PFSK-1 (cell line): ENCODE measurements at regions not wholly inside any gene's neighbourhood (a gene's known extent, or its start where the extent isn't known, plus 50 kb on each side); places are given as distances from the start of the nearest gene placed in this dataset.

Source experiments
- POLR2AphosphoS5 ChIP-seq: IDR thresholded peaks from 2 replicates; pipeline ENCODE4 v1.6.1; 2012; ENCODE audit warnings: low read depth, mild to moderate bottlenecking, control low read depth, low read length, moderate library complexity
- SIN3A ChIP-seq: IDR thresholded peaks from 2 replicates; pipeline ENCODE4 v1.6.1; 2012; ENCODE audit warnings: mild to moderate bottlenecking, low read length, moderate library complexity, borderline replicate concordance; ENCODE audit not compliant: insufficient read depth
- TAF1 ChIP-seq: IDR thresholded peaks from 2 replicates; pipeline ENCODE4 v1.6.1; 2012; ENCODE audit warnings: low read length, control low read depth, borderline replicate concordance; ENCODE audit not compliant: insufficient read depth
- TF ChIP-seq, protein P1 (sequence below), 2 experiments: IDR thresholded peaks; 2 replicates each; pipeline versions ENCODE4 v1.6.1 to v1.8.0; 2011 to 2012; ENCODE audit warnings: low read depth in 2 of 2, low read length in 2 of 2, control low read depth in 1 of 2, inconsistent platforms in 1 of 2, mild to moderate bottlenecking in 1 of 2, moderate library complexity in 1 of 2; ENCODE audit not compliant: insufficient read depth in 1 of 2

DNA sequence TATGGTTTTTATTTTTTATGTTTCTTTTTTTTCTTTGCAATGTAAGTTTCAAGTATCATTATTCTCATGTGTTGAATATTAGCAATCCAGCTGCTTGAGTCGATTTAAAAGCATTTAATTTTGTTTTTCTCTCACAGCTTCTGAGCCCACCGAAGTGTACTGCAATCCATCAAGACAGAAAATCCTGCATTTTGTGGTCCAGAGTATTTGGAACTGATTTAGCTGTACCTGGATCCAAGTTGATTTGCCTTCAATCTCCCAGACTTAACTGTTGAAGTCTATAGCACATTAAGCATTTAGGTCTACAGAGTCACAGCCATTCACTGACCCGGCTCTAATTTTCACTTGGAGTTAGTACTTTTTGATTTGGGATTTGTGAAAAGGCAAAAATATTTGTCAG lies 622.9 kb upstream of the ADAMTS5 start:
- TF ChIP-seq POLR2AphosphoS5 (no peak), SIN3A (no peak), TAF1 (no peak)
- TF ChIP-seq, protein P1, sequence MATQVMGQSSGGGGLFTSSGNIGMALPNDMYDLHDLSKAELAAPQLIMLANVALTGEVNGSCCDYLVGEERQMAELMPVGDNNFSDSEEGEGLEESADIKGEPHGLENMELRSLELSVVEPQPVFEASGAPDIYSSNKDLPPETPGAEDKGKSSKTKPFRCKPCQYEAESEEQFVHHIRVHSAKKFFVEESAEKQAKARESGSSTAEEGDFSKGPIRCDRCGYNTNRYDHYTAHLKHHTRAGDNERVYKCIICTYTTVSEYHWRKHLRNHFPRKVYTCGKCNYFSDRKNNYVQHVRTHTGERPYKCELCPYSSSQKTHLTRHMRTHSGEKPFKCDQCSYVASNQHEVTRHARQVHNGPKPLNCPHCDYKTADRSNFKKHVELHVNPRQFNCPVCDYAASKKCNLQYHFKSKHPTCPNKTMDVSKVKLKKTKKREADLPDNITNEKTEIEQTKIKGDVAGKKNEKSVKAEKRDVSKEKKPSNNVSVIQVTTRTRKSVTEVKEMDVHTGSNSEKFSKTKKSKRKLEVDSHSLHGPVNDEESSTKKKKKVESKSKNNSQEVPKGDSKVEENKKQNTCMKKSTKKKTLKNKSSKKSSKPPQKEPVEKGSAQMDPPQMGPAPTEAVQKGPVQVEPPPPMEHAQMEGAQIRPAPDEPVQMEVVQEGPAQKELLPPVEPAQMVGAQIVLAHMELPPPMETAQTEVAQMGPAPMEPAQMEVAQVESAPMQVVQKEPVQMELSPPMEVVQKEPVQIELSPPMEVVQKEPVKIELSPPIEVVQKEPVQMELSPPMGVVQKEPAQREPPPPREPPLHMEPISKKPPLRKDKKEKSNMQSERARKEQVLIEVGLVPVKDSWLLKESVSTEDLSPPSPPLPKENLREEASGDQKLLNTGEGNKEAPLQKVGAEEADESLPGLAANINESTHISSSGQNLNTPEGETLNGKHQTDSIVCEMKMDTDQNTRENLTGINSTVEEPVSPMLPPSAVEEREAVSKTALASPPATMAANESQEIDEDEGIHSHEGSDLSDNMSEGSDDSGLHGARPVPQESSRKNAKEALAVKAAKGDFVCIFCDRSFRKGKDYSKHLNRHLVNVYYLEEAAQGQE (IDR thresholded peaks at IDR 0.05; ENCODE audit: insufficient read depth in 1 of 2, low read depth in 2 of 2, low read length in 2 of 2), result no peak
